ENCODE measurements at regions not wholly inside any gene's neighbourhood (a gene's known extent, or its start where the extent isn't known, plus 50 kb on each side); places are given as distances from the start of the nearest gene placed in this dataset.

DNA sequence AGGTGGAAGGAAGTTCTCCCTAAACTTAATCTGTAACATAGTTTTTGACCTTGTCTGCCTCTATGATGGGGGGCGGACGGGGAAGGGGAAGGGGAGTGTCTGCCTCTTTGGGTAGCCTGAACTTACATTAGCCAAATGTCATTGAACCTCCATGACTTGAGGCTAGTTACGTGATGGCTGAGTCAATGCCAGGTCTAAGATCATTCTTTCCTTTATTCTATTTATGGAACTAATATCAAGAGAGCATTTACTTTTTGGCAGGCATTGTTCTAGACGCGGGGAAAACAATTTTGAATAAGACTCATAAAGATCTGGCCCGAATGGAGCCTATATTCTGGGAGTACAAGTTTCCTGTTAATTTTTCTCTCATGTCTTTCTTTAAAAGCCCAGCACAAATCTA lies 340.7 kb upstream of the C2CD4B start:
- Histone ChIP-seq H3K27me3 (ENCODE audit: insufficient read depth, low read depth, low read length) (no peaks in the 10 kb centered on the region), H3K27ac (ENCODE audit: low read length) (no peak overlapping the region), H3K9me3 (ENCODE audit: low read length) (no peaks in the 10 kb centered on the region), H3K4me2 (ENCODE audit: low read length) (no peak overlapping the region), H3F3A (ENCODE audit: insufficient read depth, low read length, poor library complexity, severe bottlenecking) (no peaks in the 10 kb centered on the region), H3K9me2 (ENCODE audit: insufficient read depth, low read length) (no peaks in the 10 kb centered on the region), H3K9ac (ENCODE audit: low read length) (no peak overlapping the region), H3K79me2 (replicated peaks; ENCODE audit: insufficient read depth, low read length) (no peaks in the 10 kb centered on the region), H3K36me3 (ENCODE audit: insufficient read depth, low read length) (no peaks in the 10 kb centered on the region), H2AFZ (ENCODE audit: low read depth, low read length) (no peak overlapping the region), H3K4me3 (ENCODE audit: low read length) (no peak overlapping the region), H4K20me1 (ENCODE audit: insufficient read depth) (no peaks in the 10 kb centered on the region)
- TF ChIP-seq EP300 (conservative IDR thresholded peaks at IDR 0.05; ENCODE audit: poor library complexity, severe bottlenecking) = no peak
- no peak for TF ChIP-seq SMC3 (conservative IDR thresholded peaks at IDR 0.05; ENCODE audit: poor library complexity)
- TF ChIP-seq MXI1 (conservative IDR thresholded peaks at IDR 0.05; ENCODE audit: poor library complexity, severe bottlenecking) = no peak
- no peak for TF ChIP-seq POLR2AphosphoS5 (IDR thresholded peaks at IDR 0.05)
- TF ChIP-seq EZH2 (IDR thresholded peaks at IDR 0.05; ENCODE audit: borderline replicate concordance, insufficient read depth, low read length, poor library complexity, severe bottlenecking) = no peak
- TF ChIP-seq, protein P1, sequence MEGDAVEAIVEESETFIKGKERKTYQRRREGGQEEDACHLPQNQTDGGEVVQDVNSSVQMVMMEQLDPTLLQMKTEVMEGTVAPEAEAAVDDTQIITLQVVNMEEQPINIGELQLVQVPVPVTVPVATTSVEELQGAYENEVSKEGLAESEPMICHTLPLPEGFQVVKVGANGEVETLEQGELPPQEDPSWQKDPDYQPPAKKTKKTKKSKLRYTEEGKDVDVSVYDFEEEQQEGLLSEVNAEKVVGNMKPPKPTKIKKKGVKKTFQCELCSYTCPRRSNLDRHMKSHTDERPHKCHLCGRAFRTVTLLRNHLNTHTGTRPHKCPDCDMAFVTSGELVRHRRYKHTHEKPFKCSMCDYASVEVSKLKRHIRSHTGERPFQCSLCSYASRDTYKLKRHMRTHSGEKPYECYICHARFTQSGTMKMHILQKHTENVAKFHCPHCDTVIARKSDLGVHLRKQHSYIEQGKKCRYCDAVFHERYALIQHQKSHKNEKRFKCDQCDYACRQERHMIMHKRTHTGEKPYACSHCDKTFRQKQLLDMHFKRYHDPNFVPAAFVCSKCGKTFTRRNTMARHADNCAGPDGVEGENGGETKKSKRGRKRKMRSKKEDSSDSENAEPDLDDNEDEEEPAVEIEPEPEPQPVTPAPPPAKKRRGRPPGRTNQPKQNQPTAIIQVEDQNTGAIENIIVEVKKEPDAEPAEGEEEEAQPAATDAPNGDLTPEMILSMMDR (IDR thresholded peaks at IDR 0.05; ENCODE audit: poor library complexity, severe bottlenecking) = no peak
- TF ChIP-seq, protein P2, sequence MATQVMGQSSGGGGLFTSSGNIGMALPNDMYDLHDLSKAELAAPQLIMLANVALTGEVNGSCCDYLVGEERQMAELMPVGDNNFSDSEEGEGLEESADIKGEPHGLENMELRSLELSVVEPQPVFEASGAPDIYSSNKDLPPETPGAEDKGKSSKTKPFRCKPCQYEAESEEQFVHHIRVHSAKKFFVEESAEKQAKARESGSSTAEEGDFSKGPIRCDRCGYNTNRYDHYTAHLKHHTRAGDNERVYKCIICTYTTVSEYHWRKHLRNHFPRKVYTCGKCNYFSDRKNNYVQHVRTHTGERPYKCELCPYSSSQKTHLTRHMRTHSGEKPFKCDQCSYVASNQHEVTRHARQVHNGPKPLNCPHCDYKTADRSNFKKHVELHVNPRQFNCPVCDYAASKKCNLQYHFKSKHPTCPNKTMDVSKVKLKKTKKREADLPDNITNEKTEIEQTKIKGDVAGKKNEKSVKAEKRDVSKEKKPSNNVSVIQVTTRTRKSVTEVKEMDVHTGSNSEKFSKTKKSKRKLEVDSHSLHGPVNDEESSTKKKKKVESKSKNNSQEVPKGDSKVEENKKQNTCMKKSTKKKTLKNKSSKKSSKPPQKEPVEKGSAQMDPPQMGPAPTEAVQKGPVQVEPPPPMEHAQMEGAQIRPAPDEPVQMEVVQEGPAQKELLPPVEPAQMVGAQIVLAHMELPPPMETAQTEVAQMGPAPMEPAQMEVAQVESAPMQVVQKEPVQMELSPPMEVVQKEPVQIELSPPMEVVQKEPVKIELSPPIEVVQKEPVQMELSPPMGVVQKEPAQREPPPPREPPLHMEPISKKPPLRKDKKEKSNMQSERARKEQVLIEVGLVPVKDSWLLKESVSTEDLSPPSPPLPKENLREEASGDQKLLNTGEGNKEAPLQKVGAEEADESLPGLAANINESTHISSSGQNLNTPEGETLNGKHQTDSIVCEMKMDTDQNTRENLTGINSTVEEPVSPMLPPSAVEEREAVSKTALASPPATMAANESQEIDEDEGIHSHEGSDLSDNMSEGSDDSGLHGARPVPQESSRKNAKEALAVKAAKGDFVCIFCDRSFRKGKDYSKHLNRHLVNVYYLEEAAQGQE (IDR thresholded peaks at IDR 0.05; ENCODE audit: borderline replicate concordance) = no peak
- TF ChIP-seq TAF1 (IDR thresholded peaks at IDR 0.05; ENCODE audit: low read depth) = no peak
- TF ChIP-seq RAD21 (conservative IDR thresholded peaks at IDR 0.05) = no peak

DNA sequence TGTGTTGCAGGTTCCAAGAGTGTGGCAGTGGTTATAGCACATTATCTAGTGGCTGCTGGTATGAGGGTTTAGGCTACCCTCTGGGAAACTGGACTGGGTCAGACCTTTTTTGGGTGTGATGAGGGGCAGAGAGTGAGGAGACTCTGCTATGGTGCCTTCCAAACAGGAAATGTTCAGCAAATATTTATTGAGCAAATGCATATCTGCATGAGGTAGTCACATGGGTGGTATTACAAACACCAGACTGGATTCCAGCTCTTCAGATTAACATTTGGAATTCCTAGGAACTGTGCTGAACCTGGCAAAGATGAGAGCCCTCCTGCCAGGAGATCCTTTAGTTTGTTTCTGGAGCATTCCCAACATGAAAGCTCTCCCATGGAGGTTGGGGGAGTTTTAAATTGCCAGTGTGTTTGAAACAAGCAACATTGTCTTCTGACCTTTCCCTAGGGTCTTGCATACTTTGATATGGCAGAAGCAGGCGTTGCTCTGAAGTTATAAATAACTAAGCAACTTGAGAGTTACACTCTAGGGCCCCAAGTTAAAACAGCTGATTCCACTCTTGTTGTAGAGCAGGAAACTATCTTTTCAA lies 341.2 kb upstream of the C2CD4B start:
- Histone ChIP-seq H3K9me3 (ENCODE audit: low read length) (no peaks in the 10 kb centered on the region), H3K4me3 (ENCODE audit: low read length) (no peak overlapping the region), H3K9ac (ENCODE audit: low read length) (no peak overlapping the region), H3K27me3 (ENCODE audit: insufficient read depth, low read depth, low read length) (no peaks in the 10 kb centered on the region), H3K36me3 (ENCODE audit: insufficient read depth, low read length) (no peaks in the 10 kb centered on the region), H4K20me1 (ENCODE audit: insufficient read depth) (no peaks in the 10 kb centered on the region), H3K27ac (ENCODE audit: low read length) (no peak overlapping the region), H3K79me2 (replicated peaks; ENCODE audit: insufficient read depth, low read length) (no peaks in the 10 kb centered on the region), H3K9me2 (ENCODE audit: insufficient read depth, low read length) (no peaks in the 10 kb centered on the region), H3F3A (ENCODE audit: insufficient read depth, low read length, poor library complexity, severe bottlenecking) (no peaks in the 10 kb centered on the region), H3K4me2 (ENCODE audit: low read length) (no peak overlapping the region), H2AFZ (ENCODE audit: low read depth, low read length) (no peak overlapping the region)
- TF ChIP-seq EZH2 (IDR thresholded peaks at IDR 0.05; ENCODE audit: borderline replicate concordance, insufficient read depth, low read length, poor library complexity, severe bottlenecking) = no peak
- TF ChIP-seq POLR2AphosphoS5 (IDR thresholded peaks at IDR 0.05) = no peak
- TF ChIP-seq, protein P1 (IDR thresholded peaks at IDR 0.05; ENCODE audit: poor library complexity, severe bottlenecking) = no peak
- no peak for TF ChIP-seq MXI1 (conservative IDR thresholded peaks at IDR 0.05; ENCODE audit: poor library complexity, severe bottlenecking)
